Uterus (tissue), 3 donors: ENCODE measurements at regions not wholly inside any gene's neighbourhood (a gene's known extent, or its start where the extent isn't known, plus 50 kb on each side); places are given as distances from the start of the nearest gene placed in this dataset.

Experiments
- DNase-seq, 2 donors: peaks; one replicate each; pipeline ENCODE4 v3.0.0-alpha.2; 2019 to 2020
- H3K27ac ChIP-seq, 2 donors: fragments of 200-600 bp; sonication (generic); 1 replicate in 1 of 2; 2 replicates in 1 of 2; pipeline ENCODE4 v1.5.1; 2016 to 2018
- H3K27me3 ChIP-seq, 2 donors: fragments of 200-600 bp; sonication (generic); one replicate each; pipeline ENCODE4 v1.5.1; 2018 to 2019; ENCODE audit warnings: control low read depth in 1 of 2
- H3K36me3 ChIP-seq, 2 donors: fragments of 200-600 bp; sonication (generic); one replicate each; pipeline ENCODE4 v1.5.1; 2019; ENCODE audit warnings: control low read depth in 1 of 2
- H3K4me1 ChIP-seq, 2 donors: fragments of 200-600 bp; sonication (generic); one replicate each; pipeline ENCODE4 v1.5.1; 2018 to 2019; ENCODE audit warnings: control low read depth in 1 of 2
- H3K4me3 ChIP-seq, 2 donors: fragments of 200-600 bp; sonication (generic); 1 replicate in 1 of 2; 2 replicates in 1 of 2; pipeline ENCODE4 v1.5.1; 2018 to 2019; ENCODE audit warnings: mild to moderate bottlenecking in 1 of 2
- H3K9me3 ChIP-seq, 2 donors: fragments of 200-600 bp; sonication (generic); one replicate each; pipeline ENCODE4 v1.5.1; 2019; ENCODE audit warnings: control low read depth in 1 of 2
- POLR2A ChIP-seq, 2 donors: fragments of 450-650 bp; IDR thresholded peaks; one replicate each; pipeline ENCODE4 v1.6.1; 2016; ENCODE audit warnings: antibody characterized with exemption in 2 of 2, mild to moderate bottlenecking in 1 of 2, moderate library complexity in 1 of 2
- intact Hi-C: fragments of 100-400 bp; cut with DNase I; formaldehyde crosslinking; loops from one replicate; pipeline ENCODE4 v1.15.1; 2023; ENCODE audit warnings: low total_unique reads
- TF ChIP-seq, protein P1 (sequence below), 4 experiments: fragments of 200-600 bp in 2 of 4; fragments of 450-650 bp in 2 of 4; sonication (generic) in 2 of 4; IDR thresholded peaks; one replicate each; pipeline ENCODE4 v1.5.1; 2016 to 2019; ENCODE audit warnings: antibody characterized with exemption in 4 of 4, mild to moderate bottlenecking in 2 of 4, moderate library complexity in 1 of 4
- donor health status: DM: yes; HTN: yes; CAD: no.

DNA sequence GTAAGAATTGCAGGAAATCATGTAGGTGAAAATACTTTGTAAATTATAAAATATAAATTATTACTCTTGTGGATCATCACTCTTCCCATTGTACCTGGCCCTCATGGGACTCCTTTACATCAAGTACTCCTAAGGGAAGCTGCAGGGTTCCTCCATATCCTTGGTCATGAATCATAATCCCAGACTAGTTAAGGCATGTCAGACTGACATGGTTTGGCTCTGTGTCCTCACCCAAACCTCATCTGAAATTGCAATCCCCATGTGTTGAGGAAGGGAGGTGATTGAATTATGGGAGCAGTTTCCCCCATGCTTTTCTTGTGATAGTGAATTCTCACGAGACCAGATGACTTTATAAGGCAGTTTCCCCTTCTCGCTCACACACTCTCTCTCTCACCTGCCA is 77.1 kb downstream of the CMPK2 start:
- Histone ChIP-seq H3K36me3 (no peaks in the 10 kb centered on the region), H3K27ac (no peak overlapping the region), H3K4me1 (no peaks in the 10 kb centered on the region), H3K4me3 (no peak overlapping the region), H3K27me3 (no peaks in the 10 kb centered on the region), H3K9me3 (no peaks in the 10 kb centered on the region)
- intact Hi-C loops = no loop called here
- TF ChIP-seq POLR2A (IDR thresholded peaks at IDR 0.05) = no peak
- TF ChIP-seq, protein P1, sequence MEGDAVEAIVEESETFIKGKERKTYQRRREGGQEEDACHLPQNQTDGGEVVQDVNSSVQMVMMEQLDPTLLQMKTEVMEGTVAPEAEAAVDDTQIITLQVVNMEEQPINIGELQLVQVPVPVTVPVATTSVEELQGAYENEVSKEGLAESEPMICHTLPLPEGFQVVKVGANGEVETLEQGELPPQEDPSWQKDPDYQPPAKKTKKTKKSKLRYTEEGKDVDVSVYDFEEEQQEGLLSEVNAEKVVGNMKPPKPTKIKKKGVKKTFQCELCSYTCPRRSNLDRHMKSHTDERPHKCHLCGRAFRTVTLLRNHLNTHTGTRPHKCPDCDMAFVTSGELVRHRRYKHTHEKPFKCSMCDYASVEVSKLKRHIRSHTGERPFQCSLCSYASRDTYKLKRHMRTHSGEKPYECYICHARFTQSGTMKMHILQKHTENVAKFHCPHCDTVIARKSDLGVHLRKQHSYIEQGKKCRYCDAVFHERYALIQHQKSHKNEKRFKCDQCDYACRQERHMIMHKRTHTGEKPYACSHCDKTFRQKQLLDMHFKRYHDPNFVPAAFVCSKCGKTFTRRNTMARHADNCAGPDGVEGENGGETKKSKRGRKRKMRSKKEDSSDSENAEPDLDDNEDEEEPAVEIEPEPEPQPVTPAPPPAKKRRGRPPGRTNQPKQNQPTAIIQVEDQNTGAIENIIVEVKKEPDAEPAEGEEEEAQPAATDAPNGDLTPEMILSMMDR (IDR thresholded peaks at IDR 0.05) = no peak
- DNase-seq = no peak

DNA sequence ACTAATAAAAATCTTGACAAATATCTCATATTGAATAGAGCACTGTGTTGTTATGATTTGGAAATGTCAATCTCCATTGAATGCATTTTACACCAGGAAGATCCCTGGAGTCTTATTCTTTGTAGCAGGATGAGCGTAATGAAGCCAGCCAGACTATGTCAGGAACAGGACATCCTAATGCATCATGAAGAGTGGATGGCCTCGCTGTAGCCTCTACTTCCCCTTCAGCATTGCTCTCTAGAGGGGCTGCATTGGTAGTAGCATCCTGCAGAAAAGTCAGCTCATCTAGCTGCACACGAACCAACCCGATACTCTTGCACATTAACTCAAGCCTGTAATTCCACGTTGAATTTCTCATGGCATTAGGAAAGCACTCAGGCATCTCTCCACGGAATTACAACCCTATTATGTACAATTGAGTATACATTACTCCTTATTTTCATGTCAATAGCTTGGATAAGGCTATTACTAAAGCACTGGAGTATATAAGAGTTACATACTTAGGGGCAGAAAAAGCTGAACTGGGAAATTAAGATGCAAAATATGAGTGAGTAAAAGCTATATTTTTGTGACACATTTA is 76.1 kb downstream of the CMPK2 start:
- DNase-seq = no peak
- TF ChIP-seq, protein P1 (IDR thresholded peaks at IDR 0.05) = no peak
- no peak for TF ChIP-seq POLR2A (IDR thresholded peaks at IDR 0.05)
- no peak overlapping the region for H3K4me3 ChIP-seq
- intact Hi-C loops = no loop called here
- no peaks in the 10 kb centered on the region for H3K36me3 ChIP-seq
- no peak overlapping the region for H3K27ac ChIP-seq
- no peaks in the 10 kb centered on the region for H3K27me3 ChIP-seq
- no peaks in the 10 kb centered on the region for H3K9me3 ChIP-seq
- H3K4me1 ChIP-seq = no peaks in the 10 kb centered on the region

DNA sequence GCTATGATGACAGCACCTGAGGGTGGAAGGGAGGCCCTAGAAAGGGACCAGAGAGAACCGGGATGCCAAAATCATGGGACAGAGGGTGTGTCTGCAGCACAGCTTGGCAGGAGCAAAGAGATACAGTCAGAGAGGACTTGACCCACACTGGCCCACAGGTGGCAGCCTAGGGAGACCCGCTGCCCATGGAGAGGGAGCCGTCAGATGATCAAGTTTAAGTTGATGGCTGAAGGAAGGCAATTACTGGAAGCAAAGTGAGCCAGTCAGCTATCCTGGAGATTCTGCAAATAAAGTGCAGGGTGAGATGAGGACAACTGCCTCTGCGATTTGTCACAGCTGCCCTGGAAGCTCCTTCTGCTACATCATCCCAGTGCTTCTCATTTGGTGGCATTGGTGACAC is 74.0 kb downstream of the CMPK2 start:
- Histone ChIP-seq H3K27me3 (no peaks in the 10 kb centered on the region), H3K27ac (no peak overlapping the region), H3K36me3 (no peaks in the 10 kb centered on the region), H3K4me3 (no peak overlapping the region), H3K4me1 (no peaks in the 10 kb centered on the region), H3K9me3 (no peaks in the 10 kb centered on the region)
- no peak for TF ChIP-seq POLR2A (IDR thresholded peaks at IDR 0.05)
- TF ChIP-seq, protein P1 (IDR thresholded peaks at IDR 0.05) = no peak
- intact Hi-C loops = no loop called here
- no peak for DNase-seq

DNA sequence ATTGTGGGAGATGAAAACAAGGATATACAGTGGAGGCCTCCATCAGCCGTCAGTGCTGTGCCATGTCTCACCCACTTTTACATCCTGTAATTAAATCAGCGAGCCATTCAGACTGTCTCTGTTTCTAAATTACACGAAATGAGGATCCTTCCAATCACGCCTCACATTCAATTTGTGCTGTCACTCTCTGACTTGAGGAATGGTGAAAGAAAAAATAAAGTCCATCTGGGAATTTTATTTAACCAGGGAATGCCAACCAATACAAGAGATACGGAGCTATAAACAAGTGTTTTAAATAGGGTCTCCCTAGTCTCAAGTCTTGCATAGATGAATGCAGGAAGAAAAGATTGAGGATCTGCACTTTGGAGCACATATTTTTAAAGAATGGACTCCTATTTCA is 72.8 kb downstream of the CMPK2 start:
- DNase-seq = no peak
- intact Hi-C loops = no loop called here
- Histone ChIP-seq H3K27me3 (no peaks in the 10 kb centered on the region), H3K9me3 (no peaks in the 10 kb centered on the region), H3K4me3 (no peak overlapping the region), H3K27ac (no peak overlapping the region), H3K4me1 (no peaks in the 10 kb centered on the region), H3K36me3 (no peaks in the 10 kb centered on the region)
- TF ChIP-seq, protein P1 (IDR thresholded peaks at IDR 0.05) = no peak
- no peak for TF ChIP-seq POLR2A (IDR thresholded peaks at IDR 0.05)

DNA sequence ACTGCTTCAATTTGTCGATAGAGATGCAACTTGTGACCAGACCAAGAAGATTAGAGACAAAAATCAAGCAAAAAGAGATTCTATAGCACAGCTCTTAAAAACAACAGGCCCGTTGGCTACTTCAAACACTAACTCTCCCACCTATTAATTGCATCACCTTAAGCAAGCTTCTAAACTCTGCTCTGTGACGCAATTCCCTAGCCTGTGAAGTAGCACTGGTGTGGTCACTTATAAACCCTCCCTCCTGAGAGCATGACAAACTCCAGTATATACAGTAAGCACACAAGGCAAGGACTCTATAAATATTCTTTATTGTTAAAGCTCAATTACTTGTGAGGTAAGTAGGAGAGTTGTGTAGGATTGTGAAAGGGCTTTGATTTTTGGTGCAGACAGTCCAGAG is 72.3 kb downstream of the CMPK2 start:
- intact Hi-C loops = no loop called here
- Histone ChIP-seq H3K9me3 (no peaks in the 10 kb centered on the region), H3K4me1 (no peaks in the 10 kb centered on the region), H3K27me3 (no peaks in the 10 kb centered on the region), H3K36me3 (no peaks in the 10 kb centered on the region), H3K27ac (no peak overlapping the region), H3K4me3 (no peak overlapping the region)
- no peak for DNase-seq
- TF ChIP-seq, protein P1 (IDR thresholded peaks at IDR 0.05) = no peak
- no peak for TF ChIP-seq POLR2A (IDR thresholded peaks at IDR 0.05)
